Stimulated activated naive B cell treated with anti-CD40 and anti-IgM and Interleukin-4, amounts not matched to agents 10 μg/mL and 1 μg/mL and 100 μg/mL, for 72 hours (primary cell): ENCODE measurements at regions not wholly inside any gene's neighbourhood (a gene's known extent, or its start where the extent isn't known, plus 50 kb on each side); places are given as distances from the start of the nearest gene placed in this dataset.
A peak's percentile ranks its signal among the peaks of the same experiment; 100 is the strongest.
"Not testable (repeated sequence)": the region's sequence is repeated elsewhere in the genome, so short reads cannot be mapped to it uniquely, and the experiment has no call there.

ENCODE experiments used
- ATAC-seq, 2 donors: fragments of 150-1000 bp; cut with Tn5 transposase; replicated peaks; 2 replicates each; pipeline ENCODE4 v1.10.0; 2021; ENCODE audit warnings: moderate library complexity in 1 of 2
- DNase-seq: peaks from one replicate; pipeline ENCODE4 v3.0.0; 2021
- H3K27ac Mint-ChIP-seq: one replicate; pipeline ENCODE4 v1.8.0; 2022; ENCODE audit warnings: mild to moderate bottlenecking, mixed read lengths
- H3K27me3 Mint-ChIP-seq, 2 donors: one replicate each; pipeline ENCODE4 v1.8.0; 2022; ENCODE audit warnings: mixed read lengths in 2 of 2
- H3K36me3 Mint-ChIP-seq, 2 donors: one replicate each; pipeline ENCODE4 v1.8.0; 2022; ENCODE audit warnings: mixed read lengths in 2 of 2, mild to moderate bottlenecking in 1 of 2
- H3K4me1 Mint-ChIP-seq, 2 donors: one replicate each; pipeline ENCODE4 v1.8.0; 2022; ENCODE audit warnings: mixed read lengths in 2 of 2, mild to moderate bottlenecking in 1 of 2
- H3K4me3 Mint-ChIP-seq, 2 donors: one replicate each; pipeline ENCODE4 v1.8.0; 2022; ENCODE audit warnings: mild to moderate bottlenecking in 2 of 2, mixed read lengths in 2 of 2, moderate library complexity in 1 of 2
- H3K9me3 Mint-ChIP-seq, 2 donors: one replicate each; pipeline ENCODE4 v1.8.0; 2022; ENCODE audit warnings: mixed read lengths in 2 of 2, mild to moderate bottlenecking in 1 of 2

GRCh38 chr6:166253778-166254204 lies 54.4 kb downstream of the PRR18 start:
- ATAC-seq = peak; percentile 48 to 55
- Mint-ChIP-seq H3K9me3 (peaks cover 4 to 5% of the 10 kb centered on the region in 2 donors), H3K4me1 (peaks cover 13 to 32% of the 10 kb centered on the region in 2 donors), H3K27ac (peak overlapping the region; percentile 75), H3K4me3 (peak overlapping the region; percentile 72 to 82), H3K36me3 (peaks cover 0 to 4% of the 10 kb centered on the region in 2 donors), H3K27me3 (peaks cover 27 to 37% of the 10 kb centered on the region in 2 donors)
- no peak for DNase-seq

- ATAC-seq (peak; percentile 68 to 71), DNase-seq (no peak)
- peak overlapping the region; percentile 82 to 87 for H3K4me3 Mint-ChIP-seq
- peaks cover 8 to 27% of the 10 kb centered on the region in 2 donors for H3K4me1 Mint-ChIP-seq
- peaks cover 0 to under 1% of the 10 kb centered on the region in 2 donors for H3K36me3 Mint-ChIP-seq
- no peak overlapping the region for H3K27ac Mint-ChIP-seq
- H3K27me3 Mint-ChIP-seq = peaks cover 27 to 33% of the 10 kb centered on the region in 2 donors
- peaks cover 4 to 5% of the 10 kb centered on the region in 2 donors for H3K9me3 Mint-ChIP-seq
Measured at GRCh38 chr6:166253281-166253681, 54.9 kb downstream of the PRR18 start.

- Mint-ChIP-seq H3K4me1 (peaks cover 4 to 23% of the 10 kb centered on the region in 2 donors), H3K4me3 (peak overlapping the region; percentile 22 to 29), H3K27me3 (peaks cover 27% of the 10 kb centered on the region in 2 donors), H3K36me3 (no peaks in the 10 kb centered on the region), H3K27ac (no peak overlapping the region), H3K9me3 (peaks cover 4 to 5% of the 10 kb centered on the region in 2 donors)
- DNase-seq = no peak
- no peak for ATAC-seq
Measured at GRCh38 chr6:166252601-166253000, 55.6 kb downstream of the PRR18 start.

DNA sequence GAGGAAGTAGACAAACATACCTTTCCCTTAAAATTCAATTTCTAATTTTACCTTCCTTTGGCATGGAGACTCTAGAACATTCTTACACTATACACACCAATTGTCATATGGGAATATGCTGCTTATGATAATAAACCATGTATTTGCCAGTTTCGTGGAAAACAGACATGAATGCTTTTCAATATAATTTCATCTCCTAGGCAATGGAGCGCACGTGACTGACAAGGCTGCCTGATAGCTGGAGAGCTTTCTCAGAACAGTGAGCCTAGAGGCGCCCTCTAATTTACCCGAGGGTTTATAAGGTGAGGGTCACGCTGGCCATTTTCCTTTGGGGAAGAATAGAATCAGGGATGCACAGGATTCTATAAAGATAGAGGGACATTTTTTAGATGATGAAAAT lies 56.5 kb downstream of the PRR18 start:
- no peak for ATAC-seq
- Mint-ChIP-seq H3K36me3 (no peaks in the 10 kb centered on the region), H3K9me3 (no peaks in the 10 kb centered on the region), H3K27me3 (peaks cover 27% of the 10 kb centered on the region in 2 donors), H3K4me1 (peaks cover 4 to 23% of the 10 kb centered on the region in 2 donors), H3K27ac (no peak overlapping the region), H3K4me3 (peak overlapping the region; percentile 21 to 25)
- no peak for DNase-seq

DNA sequence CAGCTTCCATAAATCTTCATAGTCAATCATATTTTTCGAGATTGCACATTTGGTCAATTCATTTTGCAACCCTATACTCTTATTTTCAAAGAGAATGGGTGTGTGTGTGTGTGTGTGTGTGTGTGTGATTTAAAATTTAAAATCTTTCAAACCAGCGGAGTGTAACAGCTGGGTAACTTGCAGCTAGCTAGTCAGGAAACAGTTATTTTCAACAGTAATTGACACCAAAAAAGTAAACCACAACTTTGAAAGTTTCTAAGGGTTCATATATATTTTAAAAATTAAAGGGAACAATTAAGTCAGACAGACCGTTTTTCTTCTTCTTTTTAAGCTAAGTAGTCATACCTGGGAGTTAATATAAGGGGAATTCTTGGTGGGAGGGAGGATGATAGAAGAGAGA lies 57.0 kb downstream of the PRR18 start:
- no peak for ATAC-seq
- Mint-ChIP-seq H3K9me3 (no peaks in the 10 kb centered on the region), H3K4me1 (peaks cover 4 to 23% of the 10 kb centered on the region in 2 donors), H3K27ac (no peak overlapping the region), H3K4me3 (no peak overlapping the region), H3K27me3 (peaks cover 27% of the 10 kb centered on the region in 2 donors), H3K36me3 (no peaks in the 10 kb centered on the region)
- DNase-seq = no peak

DNA sequence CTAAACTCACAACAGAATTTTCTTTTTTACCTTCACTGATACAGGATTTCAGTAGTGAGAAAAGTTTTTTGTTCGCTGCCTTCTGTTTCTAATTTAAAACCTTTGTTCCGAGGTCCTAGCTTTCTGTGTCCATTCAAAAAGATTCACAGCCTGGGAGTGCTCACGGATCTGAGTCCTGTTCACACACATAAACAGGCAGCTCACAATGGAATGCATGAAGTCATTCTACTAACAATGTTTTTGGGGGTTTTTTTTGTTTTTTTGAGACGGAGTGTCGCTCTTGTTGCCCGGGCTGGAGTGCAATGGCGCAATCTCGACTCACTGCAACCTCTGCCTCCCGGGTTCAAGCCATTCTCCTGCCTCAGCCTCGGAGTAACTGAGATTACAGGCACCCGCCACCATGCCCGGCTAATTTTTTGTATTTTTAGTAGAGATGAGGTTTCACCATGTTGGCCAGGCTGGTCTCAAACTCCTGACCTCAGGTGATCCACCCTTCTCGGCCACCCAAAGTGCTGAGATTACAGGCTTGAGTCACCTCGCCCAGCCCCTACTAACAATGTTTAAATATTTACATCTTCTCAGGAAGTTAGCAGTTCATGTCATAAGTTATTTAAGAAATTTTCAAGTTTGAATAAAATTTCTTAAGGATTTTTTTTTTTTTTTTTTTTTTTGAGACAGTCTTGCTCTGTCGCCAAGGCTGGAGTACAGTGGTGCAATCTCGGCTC lies 59.0 kb downstream of the PRR18 start:
- peaks cover 9 to 29% of the 10 kb centered on the region in 2 donors for H3K4me1 Mint-ChIP-seq
- H3K4me3 Mint-ChIP-seq, ATAC-seq, H3K36me3 Mint-ChIP-seq, H3K9me3 Mint-ChIP-seq, H3K27ac Mint-ChIP-seq, DNase-seq: not testable (repeated sequence)
- peaks cover 18 to 19% of the 10 kb centered on the region in 2 donors for H3K27me3 Mint-ChIP-seq

DNA sequence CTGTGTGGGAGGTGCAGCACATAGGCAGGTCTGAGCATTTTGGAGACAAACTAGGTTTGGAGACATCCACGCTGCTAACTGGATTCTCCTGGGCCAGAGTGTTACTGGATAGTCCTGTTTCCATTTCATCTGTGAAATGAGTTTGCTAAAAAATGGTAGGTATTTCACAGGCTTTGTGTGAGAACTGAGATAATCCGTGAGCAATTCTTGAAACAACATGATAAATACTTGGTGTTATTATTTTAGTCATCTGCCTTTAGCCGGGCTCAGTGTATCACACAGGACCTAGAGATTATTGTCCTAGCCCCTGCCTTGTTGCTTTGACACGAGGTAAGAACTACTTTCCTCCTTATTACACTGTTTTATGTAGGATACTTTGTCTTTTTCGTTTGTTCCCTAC lies 63.0 kb downstream of the PRR18 start:
- no peak overlapping the region for H3K27ac Mint-ChIP-seq
- no peak for ATAC-seq

DNA sequence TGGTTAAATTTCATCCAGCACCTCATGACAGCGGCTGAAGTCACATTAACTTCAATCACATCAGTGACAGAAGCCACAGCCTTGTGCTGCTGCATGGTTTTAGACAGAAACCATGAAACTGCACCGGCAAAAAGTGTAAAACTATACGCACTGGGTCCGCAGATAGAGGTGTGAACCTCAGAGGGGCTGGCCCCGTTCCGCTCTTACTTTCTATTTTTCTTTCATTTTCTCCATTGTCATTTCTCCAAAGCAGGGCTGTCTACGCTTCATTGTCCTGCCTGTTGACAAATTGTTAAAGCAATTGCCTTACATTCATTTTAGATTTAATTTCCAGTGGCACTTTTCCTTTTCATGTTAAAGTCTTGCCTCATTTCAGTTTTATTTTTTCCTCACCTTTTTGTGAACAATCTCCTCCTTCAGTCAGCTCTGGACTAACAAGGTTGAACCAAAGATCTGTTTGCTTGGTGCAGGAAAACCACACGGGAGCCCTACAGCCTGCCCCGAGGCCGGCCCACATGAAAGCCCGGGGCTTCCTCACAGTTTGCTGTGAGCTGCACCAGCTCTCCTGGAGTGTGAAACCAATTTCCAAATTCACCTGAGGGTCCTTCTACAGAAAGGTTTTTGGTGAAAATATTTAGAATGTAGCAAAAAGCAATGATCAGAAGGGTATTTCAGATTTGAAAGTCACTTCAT lies 63.7 kb downstream of the PRR18 start:
- DNase-seq = no peak
- ATAC-seq = peak; percentile 79 to 81
- Mint-ChIP-seq H3K27ac (peak overlapping the region; percentile 20), H3K36me3 (no peaks in the 10 kb centered on the region), H3K4me3 (peak overlapping the region; percentile 67 to 72), H3K4me1 (peaks cover 8 to 13% of the 10 kb centered on the region in 2 donors), H3K27me3 (peaks cover 6 to 8% of the 10 kb centered on the region in 2 donors), H3K9me3 (no peaks in the 10 kb centered on the region)

More for the DNA sequence above, 63.0 kb downstream of the PRR18 start:
- Mint-ChIP-seq H3K4me1 (peaks cover 8 to 13% of the 10 kb centered on the region in 2 donors), H3K27me3 (peaks cover 6 to 7% of the 10 kb centered on the region in 2 donors), H3K9me3 (no peaks in the 10 kb centered on the region), H3K36me3 (no peaks in the 10 kb centered on the region), H3K4me3 (no peak overlapping the region)
- DNase-seq = no peak

GRCh38 chr6:166242888-166243287 lies 65.3 kb downstream of the PRR18 start:
- Mint-ChIP-seq H3K4me1 (peaks cover 8 to 13% of the 10 kb centered on the region in 2 donors), H3K9me3 (no peaks in the 10 kb centered on the region), H3K27me3 (peaks cover 6 to 13% of the 10 kb centered on the region in 2 donors), H3K4me3 (no peak overlapping the region), H3K27ac (no peak overlapping the region), H3K36me3 (no peaks in the 10 kb centered on the region)
- DNase-seq = no peak
- no peak for ATAC-seq

DNA sequence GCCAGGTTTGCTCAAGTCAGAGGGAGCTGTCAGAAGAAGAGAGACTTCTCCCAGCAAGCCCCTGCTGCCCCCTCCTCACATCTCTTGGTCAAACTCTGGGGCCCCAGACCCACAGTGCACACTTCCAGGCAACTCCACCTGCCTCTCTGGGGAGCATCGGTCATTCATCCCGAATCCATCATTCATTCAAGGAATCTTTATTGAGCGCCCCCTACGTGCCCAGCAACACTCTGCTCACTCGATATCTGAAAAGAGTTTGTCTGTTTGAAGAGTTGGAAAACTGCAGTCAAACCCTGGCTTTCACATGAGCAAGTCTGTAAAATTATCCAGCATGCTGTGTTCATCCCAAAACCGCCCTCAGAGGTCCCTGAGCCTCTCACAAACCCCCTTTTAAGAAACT lies 66.2 kb downstream of the PRR18 start:
- Mint-ChIP-seq H3K9me3 (no peaks in the 10 kb centered on the region), H3K27ac (no peak overlapping the region), H3K4me1 (peaks cover 8 to 13% of the 10 kb centered on the region in 2 donors), H3K4me3 (no peak overlapping the region), H3K27me3 (peaks cover 11 to 15% of the 10 kb centered on the region in 2 donors), H3K36me3 (no peaks in the 10 kb centered on the region)
- DNase-seq = no peak
- no peak for ATAC-seq

GRCh38 chr6:166240889-166241288 lies 67.3 kb downstream of the PRR18 start:
- H3K4me1 Mint-ChIP-seq = peaks cover 10 to 13% of the 10 kb centered on the region in 2 donors
- no peaks in the 10 kb centered on the region for H3K36me3 Mint-ChIP-seq
- peaks cover 20 to 21% of the 10 kb centered on the region in 2 donors for H3K27me3 Mint-ChIP-seq
- DNase-seq = no peak
- H3K27ac Mint-ChIP-seq = no peak overlapping the region
- H3K4me3 Mint-ChIP-seq = no peak overlapping the region
- H3K9me3 Mint-ChIP-seq = no peaks in the 10 kb centered on the region
- ATAC-seq = no peak

GRCh38 chr6:166237617-166238016 lies 70.0 kb upstream of the TBXT start:
- Mint-ChIP-seq H3K4me3 (no peak overlapping the region), H3K36me3 (no peaks in the 10 kb centered on the region), H3K27ac (no peak overlapping the region)

GRCh38 chr6:166236596-166236995 lies 68.9 kb upstream of the TBXT start:
- H3K4me1 Mint-ChIP-seq = peaks cover 3 to 9% of the 10 kb centered on the region in 2 donors
- peaks cover 34 to 37% of the 10 kb centered on the region in 2 donors for H3K27me3 Mint-ChIP-seq
- no peak for DNase-seq
- H3K27ac Mint-ChIP-seq = peak overlapping the region; percentile 80
- no peaks in the 10 kb centered on the region for H3K36me3 Mint-ChIP-seq
- H3K4me3 Mint-ChIP-seq = no peak overlapping the region
- no peak for ATAC-seq
- H3K9me3 Mint-ChIP-seq = no peaks in the 10 kb centered on the region

More at GRCh38 chr6:166237617-166238016, 70.0 kb upstream of the TBXT start:
- H3K4me1 Mint-ChIP-seq = peaks cover 3 to 9% of the 10 kb centered on the region in 2 donors
- no peak for ATAC-seq
- H3K9me3 Mint-ChIP-seq = no peaks in the 10 kb centered on the region
- no peak for DNase-seq
- H3K27me3 Mint-ChIP-seq = peaks cover 36% of the 10 kb centered on the region in 2 donors

DNA sequence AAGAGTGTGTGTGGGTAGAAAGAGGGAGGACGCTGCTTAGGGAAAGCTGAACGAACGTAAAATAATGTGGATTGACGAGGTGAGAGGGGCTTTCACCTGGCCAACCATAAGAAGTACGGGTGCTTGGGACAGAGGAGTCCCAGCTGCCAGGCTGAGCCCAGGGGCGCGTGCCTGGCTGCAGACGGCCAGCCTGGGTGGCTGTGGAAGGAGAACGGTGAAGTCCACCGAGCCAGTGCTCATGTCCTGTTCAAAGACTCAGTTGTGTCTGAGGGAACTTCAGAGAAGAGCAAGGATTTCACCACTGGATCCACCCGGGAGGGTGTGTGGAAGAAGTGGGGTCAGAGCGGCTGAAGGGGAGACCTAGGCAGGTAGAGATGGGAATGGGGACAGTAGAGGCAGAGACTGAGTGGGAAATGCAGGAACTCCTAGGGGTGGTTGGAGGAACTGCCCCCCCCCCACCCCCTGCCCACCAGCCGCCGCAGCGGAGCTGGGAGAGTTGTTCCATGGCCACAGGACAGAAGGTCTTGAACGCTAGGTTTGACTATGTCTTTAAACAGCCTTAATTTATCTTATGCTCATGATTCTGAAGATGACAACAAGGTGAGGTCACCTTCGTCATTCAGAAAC lies 68.1 kb upstream of the TBXT start:
- Mint-ChIP-seq H3K27ac (no peak overlapping the region), H3K36me3 (no peaks in the 10 kb centered on the region), H3K9me3 (no peaks in the 10 kb centered on the region), H3K27me3 (peaks cover 34 to 36% of the 10 kb centered on the region in 2 donors), H3K4me3 (no peak overlapping the region), H3K4me1 (peaks cover 3 to 9% of the 10 kb centered on the region in 2 donors)
- no peak for DNase-seq
- no peak for ATAC-seq
